NCI-H774 (cell line): ENCODE measurements at regions not wholly inside any gene's neighbourhood (a gene's known extent, or its start where the extent isn't known, plus 50 kb on each side); places are given as distances from the start of the nearest gene placed in this dataset.
"Not testable (repeated sequence)": the region's sequence is repeated elsewhere in the genome, so short reads cannot be mapped to it uniquely, and the experiment has no call there.

Experiments used
- DNase-seq: peaks from one replicate; lab custom pipeline; 2025; lab: John Stamatoyannopoulos, UW

- no peak for DNase-seq
Observed at GRCh38 chr2:184993746-184994145, 395.4 kb downstream of the ZNF804A start.

GRCh38 chr2:185006481-185006880 is 408.2 kb downstream of the ZNF804A start:
- no peak for DNase-seq

GRCh38 chr2:185012643-185013042 is 414.3 kb downstream of the ZNF804A start:
- DNase-seq = no peak

- DNase-seq = no peak
Observed at GRCh38 chr2:185014076-185014475, 415.7 kb downstream of the ZNF804A start.

GRCh38 chr2:185025891-185026290 is 427.6 kb downstream of the ZNF804A start:
- not testable (repeated sequence) for DNase-seq

GRCh38 chr2:185035906-185036305 is 437.6 kb downstream of the ZNF804A start:
- DNase-seq = no peak

GRCh38 chr2:185044323-185044874 is 446.1 kb downstream of the ZNF804A start:
- no peak for DNase-seq

- no peak for DNase-seq
Observed at GRCh38 chr2:185050804-185051203, 452.5 kb downstream of the ZNF804A start.

- no peak for DNase-seq
Observed at GRCh38 chr2:185063761-185064160, 465.4 kb downstream of the ZNF804A start.

GRCh38 chr2:185066128-185066527 is 467.8 kb downstream of the ZNF804A start:
- no peak for DNase-seq

GRCh38 chr2:185069107-185069506 is 470.8 kb downstream of the ZNF804A start:
- DNase-seq = no peak

GRCh38 chr2:185074156-185074555 is 475.8 kb downstream of the ZNF804A start:
- DNase-seq = no peak

GRCh38 chr2:185082749-185083148 is 484.4 kb downstream of the ZNF804A start:
- DNase-seq = no peak

- no peak for DNase-seq
Observed at GRCh38 chr2:185108588-185108987, 510.3 kb downstream of the ZNF804A start.

- no peak for DNase-seq
Observed at GRCh38 chr2:185127412-185127811, 529.1 kb downstream of the ZNF804A start.

- no peak for DNase-seq
Observed at GRCh38 chr2:185128346-185128745, 530.0 kb downstream of the ZNF804A start.

GRCh38 chr2:185128996-185129395 is 530.7 kb downstream of the ZNF804A start:
- DNase-seq = no peak

GRCh38 chr2:185130685-185131084 is 532.4 kb downstream of the ZNF804A start:
- DNase-seq = no peak

GRCh38 chr2:185132501-185133041 is 534.2 kb downstream of the ZNF804A start:
- no peak for DNase-seq

GRCh38 chr2:185137700-185138099 is 539.4 kb downstream of the ZNF804A start:
- DNase-seq = no peak

GRCh38 chr2:185142677-185143076 is 544.3 kb downstream of the ZNF804A start:
- DNase-seq = no peak

- no peak for DNase-seq
Observed at GRCh38 chr2:185144159-185144919, 546.0 kb downstream of the ZNF804A start.

GRCh38 chr2:185145316-185146121 is 547.2 kb downstream of the ZNF804A start:
- DNase-seq = no peak
